Esophagus muscularis mucosa (tissue), 3 donors: ENCODE measurements at regions not wholly inside any gene's neighbourhood (a gene's known extent, or its start where the extent isn't known, plus 50 kb on each side); places are given as distances from the start of the nearest gene placed in this dataset.

Experiments used
- CTCF ChIP-seq, 3 experiments: fragments of 200-600 bp in 2 of 3; fragments of 450-650 bp in 1 of 3; sonication (generic) in 2 of 3; IDR thresholded peaks; one replicate each; pipeline ENCODE4 v1.5.1; 2017 to 2019; ENCODE audit warnings: antibody characterized with exemption in 3 of 3, mild to moderate bottlenecking in 2 of 3, moderate library complexity in 1 of 3
- POLR2A ChIP-seq: fragments of 450-650 bp; IDR thresholded peaks from one replicate; pipeline ENCODE4 v1.6.1; 2017; ENCODE audit warnings: antibody characterized with exemption, moderate library complexity, mild to moderate bottlenecking, low read depth
- POLR2AphosphoS5 ChIP-seq, 2 donors: sonication (generic); formaldehyde crosslinking; IDR thresholded peaks; one replicate each; pipeline ENCODE4 v1.6.1; 2017; ENCODE audit warnings: antibody characterized with exemption in 2 of 2

GRCh38 chr16:6252541-6252940 is 1080.1 kb upstream of the RBFOX1 start:
- TF ChIP-seq CTCF (IDR thresholded peaks at IDR 0.05) (no peak), POLR2A (no peak), POLR2AphosphoS5 (IDR thresholded peaks at IDR 0.05) (no peak)
